WTC11 (cell line): ENCODE measurements at regions not wholly inside any gene's neighbourhood (a gene's known extent, or its start where the extent isn't known, plus 50 kb on each side); places are given as distances from the start of the nearest gene placed in this dataset.

Experiments
- CTCF ChIP-seq: fragments of 200-600 bp; IDR thresholded peaks from 2 replicates; pipeline ENCODE4 v1.8.0; 2022; ENCODE audit warnings: antibody characterized with exemption
- OVOL2 ChIP-seq: fragments of 250-450 bp; sonication (Bioruptor Pico); IDR thresholded peaks from 2 replicates; pipeline ENCODE4 v1.9.0; 2021; ENCODE audit warnings: mild to moderate bottlenecking, borderline replicate concordance
- SP1 ChIP-seq: sonication (generic); formaldehyde crosslinking; conservative IDR thresholded peaks from 2 replicates; pipeline ENCODE4 v1.8.1; 2022; ENCODE audit warnings: missing genetic modification reagents
- TEAD1 ChIP-seq: sonication (generic); formaldehyde crosslinking; IDR thresholded peaks from 2 replicates; pipeline ENCODE4 v1.8.0; 2022; ENCODE audit warnings: mild to moderate bottlenecking, missing genetic modification reagents
- USF2 ChIP-seq: sonication (generic); formaldehyde crosslinking; IDR thresholded peaks from 2 replicates; pipeline ENCODE4 v1.8.1; 2023; ENCODE audit warnings: mild to moderate bottlenecking, missing genetic modification reagents, moderate library complexity
- ZNF121 ChIP-seq: sonication (generic); formaldehyde crosslinking; IDR thresholded peaks from 2 replicates; pipeline ENCODE4 v1.8.0; 2023; ENCODE audit warnings: missing genetic modification reagents
- ZNF138 ChIP-seq: sonication (generic); formaldehyde crosslinking; conservative IDR thresholded peaks from 2 replicates; pipeline ENCODE4 v1.8.1; 2022; ENCODE audit warnings: mild to moderate bottlenecking, moderate library complexity, missing genetic modification reagents
- TF ChIP-seq, protein P1 (sequence below): sonication (generic); formaldehyde crosslinking; IDR thresholded peaks from 2 replicates; pipeline ENCODE4 v1.8.1; 2023; ENCODE audit warnings: mild to moderate bottlenecking, missing genetic modification reagents, moderate library complexity
- TF ChIP-seq, protein P2 (sequence below): fragments of 250-450 bp; sonication (Bioruptor Pico); IDR thresholded peaks from 2 replicates; pipeline ENCODE4 v1.9.0; 2021; ENCODE audit warnings: moderate library complexity, mild to moderate bottlenecking, inconsistent platforms, borderline replicate concordance

DNA sequence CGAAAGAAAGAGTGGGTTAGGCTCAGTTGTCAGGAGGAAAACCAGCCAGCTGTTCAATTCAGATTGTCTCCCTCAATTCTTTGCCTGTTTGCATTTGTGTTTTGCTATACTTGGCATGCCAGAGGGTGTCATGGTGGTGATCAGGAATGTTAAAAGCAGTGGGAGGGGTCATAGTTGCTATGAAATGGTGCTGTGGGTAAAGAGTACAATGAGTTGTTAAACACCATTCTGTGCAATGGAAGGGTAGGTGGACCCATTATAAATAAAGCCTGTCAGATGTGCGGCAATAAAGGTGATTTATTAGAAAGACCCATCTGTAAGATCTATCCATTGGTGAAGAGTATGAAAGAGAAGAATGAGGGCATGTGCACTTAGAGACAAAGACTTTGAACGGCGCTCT, 82.2 kb downstream of the MRPL32 start:
- TF ChIP-seq, protein P1, sequence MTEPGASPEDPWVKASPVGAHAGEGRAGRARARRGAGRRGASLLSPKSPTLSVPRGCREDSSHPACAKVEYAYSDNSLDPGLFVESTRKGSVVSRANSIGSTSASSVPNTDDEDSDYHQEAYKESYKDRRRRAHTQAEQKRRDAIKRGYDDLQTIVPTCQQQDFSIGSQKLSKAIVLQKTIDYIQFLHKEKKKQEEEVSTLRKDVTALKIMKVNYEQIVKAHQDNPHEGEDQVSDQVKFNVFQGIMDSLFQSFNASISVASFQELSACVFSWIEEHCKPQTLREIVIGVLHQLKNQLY (CRISPR knock-in tag) = no peak
- TF ChIP-seq CTCF (no peak), ZNF121 (CRISPR knock-in tag) (no peak), TEAD1 (no peak), SP1 (no peak), ZNF138 (CRISPR knock-in tag) (no peak), USF2 (CRISPR knock-in tag) (no peak), OVOL2 (no peak)
- TF ChIP-seq, protein P2, sequence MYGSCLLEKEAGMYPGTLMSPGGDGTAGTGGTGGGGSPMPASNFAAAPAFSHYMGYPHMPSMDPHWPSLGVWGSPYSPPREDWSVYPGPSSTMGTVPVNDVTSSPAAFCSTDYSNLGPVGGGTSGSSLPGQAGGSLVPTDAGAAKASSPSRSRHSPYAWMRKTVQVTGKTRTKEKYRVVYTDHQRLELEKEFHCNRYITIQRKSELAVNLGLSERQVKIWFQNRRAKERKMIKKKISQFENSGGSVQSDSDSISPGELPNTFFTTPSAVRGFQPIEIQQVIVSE = no peak
